Right lobe of liver (tissue), 4 donors: ENCODE measurements at regions not wholly inside any gene's neighbourhood (a gene's known extent, or its start where the extent isn't known, plus 50 kb on each side); places are given as distances from the start of the nearest gene placed in this dataset.

ENCODE experiments used
- CTCF ChIP-seq, 4 donors: fragments of 200-600 bp in 3 of 4; fragments of 450-650 bp in 1 of 4; IDR thresholded peaks; one replicate each; pipeline versions ENCODE4 v1.5.1 to v1.8.0; 2016 to 2022; ENCODE audit warnings: antibody characterized with exemption in 4 of 4, mild to moderate bottlenecking in 2 of 4
- POLR2A ChIP-seq: fragments of 450-650 bp; IDR thresholded peaks from one replicate; pipeline ENCODE4 v1.6.1; 2017; ENCODE audit warnings: antibody characterized with exemption, mild to moderate bottlenecking
- donor health status: DM: no; HTN: no; CAD: no.
- donor health status: DM: no; HTN: no; CAD: no.
- donor health status: DM: no; HTN: yes; CAD: no.

DNA sequence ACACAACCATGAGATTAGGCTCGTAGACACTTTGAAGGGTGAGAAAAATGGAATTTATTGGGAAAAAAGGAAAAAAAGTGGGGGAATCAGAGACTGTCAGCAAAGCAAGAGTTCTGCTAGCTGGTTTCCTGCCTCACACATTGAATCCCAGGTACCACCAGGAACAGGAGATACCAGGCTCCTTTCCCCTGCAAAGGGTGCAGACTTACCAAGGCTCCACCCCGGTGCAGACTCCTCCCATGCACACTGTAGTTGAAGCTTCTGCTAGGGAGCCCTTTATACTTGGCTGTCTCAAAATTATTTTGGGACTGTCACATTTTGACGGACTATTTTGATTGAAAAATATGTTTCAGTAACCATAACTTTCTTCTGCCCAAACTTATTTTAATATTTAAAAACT, 819.9 kb upstream of the GBE1 start:
- TF ChIP-seq CTCF (IDR thresholded peaks at IDR 0.05) (no peak), POLR2A (no peak)
